LNCAP (cell line): ENCODE measurements at regions not wholly inside any gene's neighbourhood (a gene's known extent, or its start where the extent isn't known, plus 50 kb on each side); places are given as distances from the start of the nearest gene placed in this dataset.

Source experiments
- CTCF ChIP-seq: fragments of 450-650 bp; IDR thresholded peaks from 2 replicates; pipeline ENCODE4 v1.5.1; 2017; ENCODE audit warnings: mild to moderate bottlenecking

GRCh38 chr3:159390656-159391212 is 588.9 kb downstream of the MFSD1 start:
- TF ChIP-seq CTCF, result no peak

GRCh38 chr3:159401069-159401468 is 587.6 kb upstream of the IL12A start:
- TF ChIP-seq CTCF, result no peak

GRCh38 chr3:159413319-159413718 is 575.3 kb upstream of the IL12A start:
- no peak for TF ChIP-seq CTCF

GRCh38 chr3:159416856-159417255 is 571.8 kb upstream of the IL12A start:
- TF ChIP-seq CTCF, result no peak

GRCh38 chr3:159417761-159418160 is 570.9 kb upstream of the IL12A start:
- TF ChIP-seq CTCF, result no peak

- no peak for TF ChIP-seq CTCF
Observed at GRCh38 chr3:159418571-159419526, 569.8 kb upstream of the IL12A start.

GRCh38 chr3:159429702-159430101 is 558.9 kb upstream of the IL12A start:
- TF ChIP-seq CTCF, result no peak
